ENCODE measurements at regions not wholly inside any gene's neighbourhood (a gene's known extent, or its start where the extent isn't known, plus 50 kb on each side); places are given as distances from the start of the nearest gene placed in this dataset.

DNA sequence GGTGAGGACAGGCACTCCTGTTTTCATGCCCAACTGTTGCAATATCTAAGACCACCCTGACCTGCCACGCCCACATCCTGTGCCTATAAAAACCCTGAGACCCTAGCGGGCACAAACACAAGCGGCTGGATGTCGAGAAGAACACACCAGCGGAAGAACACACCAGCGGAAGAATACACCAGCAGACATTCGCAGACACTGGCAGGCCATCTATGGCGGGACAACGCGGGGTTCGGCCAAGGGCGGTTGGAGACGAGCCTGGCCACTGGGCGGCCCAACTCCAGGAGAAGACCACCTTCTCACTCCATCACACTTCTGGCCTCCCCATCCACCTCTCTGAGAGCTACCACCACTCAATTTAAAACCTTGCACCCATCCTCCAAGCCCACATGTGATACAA, 361.4 kb downstream of the FAT4 start (continued):
- TF ChIP-seq, protein P1, sequence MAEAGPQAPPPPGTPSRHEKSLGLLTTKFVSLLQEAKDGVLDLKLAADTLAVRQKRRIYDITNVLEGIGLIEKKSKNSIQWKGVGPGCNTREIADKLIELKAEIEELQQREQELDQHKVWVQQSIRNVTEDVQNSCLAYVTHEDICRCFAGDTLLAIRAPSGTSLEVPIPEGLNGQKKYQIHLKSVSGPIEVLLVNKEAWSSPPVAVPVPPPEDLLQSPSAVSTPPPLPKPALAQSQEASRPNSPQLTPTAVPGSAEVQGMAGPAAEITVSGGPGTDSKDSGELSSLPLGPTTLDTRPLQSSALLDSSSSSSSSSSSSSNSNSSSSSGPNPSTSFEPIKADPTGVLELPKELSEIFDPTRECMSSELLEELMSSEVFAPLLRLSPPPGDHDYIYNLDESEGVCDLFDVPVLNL (CRISPR knock-in tag; IDR thresholded peaks at IDR 0.05; ENCODE audit: borderline replicate concordance, low read depth) = no peak
- TF ChIP-seq NR2C2 (CRISPR knock-in tag; IDR thresholded peaks at IDR 0.05) (no peak), SMAD4 (CRISPR knock-in tag; IDR thresholded peaks at IDR 0.05) (no peak), MXD4 (CRISPR knock-in tag; IDR thresholded peaks at IDR 0.05; ENCODE audit: borderline replicate concordance) (no peak), ATF1 (CRISPR knock-in tag; IDR thresholded peaks at IDR 0.05) (no peak)
- TF ChIP-seq, protein P2, sequence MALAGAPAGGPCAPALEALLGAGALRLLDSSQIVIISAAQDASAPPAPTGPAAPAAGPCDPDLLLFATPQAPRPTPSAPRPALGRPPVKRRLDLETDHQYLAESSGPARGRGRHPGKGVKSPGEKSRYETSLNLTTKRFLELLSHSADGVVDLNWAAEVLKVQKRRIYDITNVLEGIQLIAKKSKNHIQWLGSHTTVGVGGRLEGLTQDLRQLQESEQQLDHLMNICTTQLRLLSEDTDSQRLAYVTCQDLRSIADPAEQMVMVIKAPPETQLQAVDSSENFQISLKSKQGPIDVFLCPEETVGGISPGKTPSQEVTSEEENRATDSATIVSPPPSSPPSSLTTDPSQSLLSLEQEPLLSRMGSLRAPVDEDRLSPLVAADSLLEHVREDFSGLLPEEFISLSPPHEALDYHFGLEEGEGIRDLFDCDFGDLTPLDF (CRISPR knock-in tag; IDR thresholded peaks at IDR 0.05) = no peak
- TF ChIP-seq, protein P3, sequence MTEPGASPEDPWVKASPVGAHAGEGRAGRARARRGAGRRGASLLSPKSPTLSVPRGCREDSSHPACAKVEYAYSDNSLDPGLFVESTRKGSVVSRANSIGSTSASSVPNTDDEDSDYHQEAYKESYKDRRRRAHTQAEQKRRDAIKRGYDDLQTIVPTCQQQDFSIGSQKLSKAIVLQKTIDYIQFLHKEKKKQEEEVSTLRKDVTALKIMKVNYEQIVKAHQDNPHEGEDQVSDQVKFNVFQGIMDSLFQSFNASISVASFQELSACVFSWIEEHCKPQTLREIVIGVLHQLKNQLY (CRISPR knock-in tag; IDR thresholded peaks at IDR 0.05) = no peak
- TF ChIP-seq, protein P4, sequence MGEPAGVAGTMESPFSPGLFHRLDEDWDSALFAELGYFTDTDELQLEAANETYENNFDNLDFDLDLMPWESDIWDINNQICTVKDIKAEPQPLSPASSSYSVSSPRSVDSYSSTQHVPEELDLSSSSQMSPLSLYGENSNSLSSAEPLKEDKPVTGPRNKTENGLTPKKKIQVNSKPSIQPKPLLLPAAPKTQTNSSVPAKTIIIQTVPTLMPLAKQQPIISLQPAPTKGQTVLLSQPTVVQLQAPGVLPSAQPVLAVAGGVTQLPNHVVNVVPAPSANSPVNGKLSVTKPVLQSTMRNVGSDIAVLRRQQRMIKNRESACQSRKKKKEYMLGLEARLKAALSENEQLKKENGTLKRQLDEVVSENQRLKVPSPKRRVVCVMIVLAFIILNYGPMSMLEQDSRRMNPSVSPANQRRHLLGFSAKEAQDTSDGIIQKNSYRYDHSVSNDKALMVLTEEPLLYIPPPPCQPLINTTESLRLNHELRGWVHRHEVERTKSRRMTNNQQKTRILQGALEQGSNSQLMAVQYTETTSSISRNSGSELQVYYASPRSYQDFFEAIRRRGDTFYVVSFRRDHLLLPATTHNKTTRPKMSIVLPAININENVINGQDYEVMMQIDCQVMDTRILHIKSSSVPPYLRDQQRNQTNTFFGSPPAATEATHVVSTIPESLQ (CRISPR knock-in tag; IDR thresholded peaks at IDR 0.05) = no peak
- TF ChIP-seq, protein P5, sequence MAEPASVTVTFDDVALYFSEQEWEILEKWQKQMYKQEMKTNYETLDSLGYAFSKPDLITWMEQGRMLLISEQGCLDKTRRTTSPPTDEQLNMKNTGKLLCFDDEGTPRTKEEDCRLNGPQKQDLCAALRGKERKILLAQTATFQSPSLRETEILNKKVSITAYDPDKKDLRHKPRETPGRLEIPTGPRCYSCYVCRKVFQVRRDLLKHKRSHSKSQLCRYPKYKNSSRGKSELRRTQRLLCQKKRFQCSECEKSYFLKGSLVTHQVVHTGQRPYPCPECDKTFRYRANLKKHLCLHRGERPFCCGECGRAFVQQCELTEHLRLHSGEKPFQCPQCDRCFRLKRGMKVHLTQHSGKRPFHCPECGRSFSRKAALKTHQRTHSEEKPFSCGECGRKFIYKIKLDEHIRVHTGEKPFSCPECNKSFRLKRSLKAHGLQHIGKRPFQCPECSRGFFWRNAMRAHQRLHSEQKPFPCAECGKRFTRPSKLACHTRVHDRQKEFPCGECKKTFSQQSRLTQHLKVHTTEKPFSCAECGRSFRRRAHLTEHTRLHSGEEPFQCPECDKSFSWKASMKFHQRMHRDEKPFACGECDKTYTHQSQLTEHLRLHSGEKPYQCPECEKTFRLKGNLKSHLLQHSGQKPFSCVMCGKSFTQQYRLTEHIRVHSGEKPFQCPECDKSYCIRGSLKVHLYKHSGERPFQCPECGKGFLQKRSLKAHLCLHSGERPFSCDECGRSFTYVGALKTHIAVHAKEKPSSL (CRISPR knock-in tag; conservative IDR thresholded peaks at IDR 0.05) = no peak
- TF ChIP-seq, protein P6, sequence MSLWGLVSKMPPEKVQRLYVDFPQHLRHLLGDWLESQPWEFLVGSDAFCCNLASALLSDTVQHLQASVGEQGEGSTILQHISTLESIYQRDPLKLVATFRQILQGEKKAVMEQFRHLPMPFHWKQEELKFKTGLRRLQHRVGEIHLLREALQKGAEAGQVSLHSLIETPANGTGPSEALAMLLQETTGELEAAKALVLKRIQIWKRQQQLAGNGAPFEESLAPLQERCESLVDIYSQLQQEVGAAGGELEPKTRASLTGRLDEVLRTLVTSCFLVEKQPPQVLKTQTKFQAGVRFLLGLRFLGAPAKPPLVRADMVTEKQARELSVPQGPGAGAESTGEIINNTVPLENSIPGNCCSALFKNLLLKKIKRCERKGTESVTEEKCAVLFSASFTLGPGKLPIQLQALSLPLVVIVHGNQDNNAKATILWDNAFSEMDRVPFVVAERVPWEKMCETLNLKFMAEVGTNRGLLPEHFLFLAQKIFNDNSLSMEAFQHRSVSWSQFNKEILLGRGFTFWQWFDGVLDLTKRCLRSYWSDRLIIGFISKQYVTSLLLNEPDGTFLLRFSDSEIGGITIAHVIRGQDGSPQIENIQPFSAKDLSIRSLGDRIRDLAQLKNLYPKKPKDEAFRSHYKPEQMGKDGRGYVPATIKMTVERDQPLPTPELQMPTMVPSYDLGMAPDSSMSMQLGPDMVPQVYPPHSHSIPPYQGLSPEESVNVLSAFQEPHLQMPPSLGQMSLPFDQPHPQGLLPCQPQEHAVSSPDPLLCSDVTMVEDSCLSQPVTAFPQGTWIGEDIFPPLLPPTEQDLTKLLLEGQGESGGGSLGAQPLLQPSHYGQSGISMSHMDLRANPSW (CRISPR knock-in tag; conservative IDR thresholded peaks at IDR 0.05; ENCODE audit: low read depth) = no peak

DNA sequence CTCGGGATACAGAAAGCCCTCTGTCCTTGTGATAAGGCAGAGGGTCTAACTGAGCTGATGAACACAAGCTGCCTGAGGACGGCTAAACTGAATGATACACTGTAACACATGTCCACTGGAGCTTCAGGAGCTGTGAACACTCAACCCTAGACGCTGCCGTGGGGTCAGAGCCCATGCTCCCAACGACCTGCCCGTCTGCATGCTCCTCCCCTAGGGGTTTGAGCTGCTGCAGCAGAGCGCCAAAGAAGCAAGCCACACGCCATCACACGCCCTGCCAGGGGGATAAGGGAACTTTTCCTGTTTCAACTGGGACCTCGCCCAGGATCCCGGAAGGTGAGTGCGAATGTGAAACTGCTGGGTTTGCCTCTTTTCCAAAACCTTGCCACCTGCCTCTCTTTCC, 361.8 kb downstream of the FAT4 start:
- peaks cover 23% of the 10 kb centered on the region for H3K4me1 Mint-ChIP-seq
- DNase-seq (ENCODE audit: low spot score) (no peak), ATAC-seq (peak; percentile 64; the same call in 1 of the 2 replicates)
- TF ChIP-seq, protein P3 (CRISPR knock-in tag; IDR thresholded peaks at IDR 0.05) = no peak
- TF ChIP-seq OVOL2 (CRISPR knock-in tag; IDR thresholded peaks at IDR 0.05; ENCODE audit: borderline replicate concordance) = no peak
- no peaks in the 10 kb centered on the region for H3K27me3 Mint-ChIP-seq (ENCODE audit: low read depth)
- H3K4me3 Mint-ChIP-seq = no peak overlapping the region
- no peak overlapping the region for H3K27ac Mint-ChIP-seq
- H3K36me3 Mint-ChIP-seq = no peaks in the 10 kb centered on the region
- H3K9me3 Mint-ChIP-seq = no peaks in the 10 kb centered on the region
- CTCF ChIA-PET = interaction anchor here (0.7 kb wide), 1 partner anchor 52 kb away, joined by 3 read pairs; no protein-coding TSS in a partner anchor
- POLR2A ChIA-PET = no interaction called here
